WI38 (cell line): ENCODE measurements at regions not wholly inside any gene's neighbourhood (a gene's known extent, or its start where the extent isn't known, plus 50 kb on each side); places are given as distances from the start of the nearest gene placed in this dataset.

ENCODE experiments used
- H3K4me3 ChIP-seq: 2 replicates; pipeline ENCODE4 v1.5.1; 2011; ENCODE audit warnings: low read depth, mild to moderate bottlenecking, control low read depth, low read length
- CTCF ChIP-seq: IDR thresholded peaks from 2 replicates; pipeline ENCODE4 v1.5.1; 2012; ENCODE audit warnings: low read depth, mild to moderate bottlenecking, control low read depth, low read length

GRCh38 chr9:18154661-18155060, 319.3 kb upstream of the ADAMTSL1 start:
- no peak for TF ChIP-seq CTCF
- H3K4me3 ChIP-seq: no peak overlapping the region

- H3K4me3 ChIP-seq: no peak overlapping the region
- TF ChIP-seq CTCF: no peak
These were observed 314.7 kb upstream of the ADAMTSL1 start for GRCh38 chr9:18159254-18159653.

GRCh38 chr9:18163146-18163545, 310.8 kb upstream of the ADAMTSL1 start:
- no peak for TF ChIP-seq CTCF
- no peak overlapping the region for H3K4me3 ChIP-seq

GRCh38 chr9:18167733-18168132, 306.2 kb upstream of the ADAMTSL1 start:
- no peak overlapping the region for H3K4me3 ChIP-seq
- no peak for TF ChIP-seq CTCF

- no peak for TF ChIP-seq CTCF
- no peak overlapping the region for H3K4me3 ChIP-seq
These were observed 300.0 kb upstream of the ADAMTSL1 start for GRCh38 chr9:18173923-18174322.

- H3K4me3 ChIP-seq: no peak overlapping the region
- no peak for TF ChIP-seq CTCF
These were observed 291.3 kb upstream of the ADAMTSL1 start for GRCh38 chr9:18182636-18183035.

GRCh38 chr9:18183974-18184373, 290.0 kb upstream of the ADAMTSL1 start:
- TF ChIP-seq CTCF: no peak
- H3K4me3 ChIP-seq: no peak overlapping the region
